GM08714 (cell line): ENCODE measurements at regions not wholly inside any gene's neighbourhood (a gene's known extent, or its start where the extent isn't known, plus 50 kb on each side); places are given as distances from the start of the nearest gene placed in this dataset.
"Not testable (repeated sequence)": the region's sequence is repeated elsewhere in the genome, so short reads cannot be mapped to it uniquely, and the experiment has no call there.

Source experiments
- H3K4me3 ChIP-seq: fragments of 200-500 bp; sonication (Bioruptor generic); 2 replicates; pipeline ENCODE4 v1.5.1; 2014; ENCODE audit warnings: mild to moderate bottlenecking, low read length, inconsistent platforms
- ZNF274 ChIP-seq: IDR thresholded peaks from 2 replicates; pipeline ENCODE4 v1.6.1; 2012; ENCODE audit warnings: mild to moderate bottlenecking, low read depth, low read length

DNA sequence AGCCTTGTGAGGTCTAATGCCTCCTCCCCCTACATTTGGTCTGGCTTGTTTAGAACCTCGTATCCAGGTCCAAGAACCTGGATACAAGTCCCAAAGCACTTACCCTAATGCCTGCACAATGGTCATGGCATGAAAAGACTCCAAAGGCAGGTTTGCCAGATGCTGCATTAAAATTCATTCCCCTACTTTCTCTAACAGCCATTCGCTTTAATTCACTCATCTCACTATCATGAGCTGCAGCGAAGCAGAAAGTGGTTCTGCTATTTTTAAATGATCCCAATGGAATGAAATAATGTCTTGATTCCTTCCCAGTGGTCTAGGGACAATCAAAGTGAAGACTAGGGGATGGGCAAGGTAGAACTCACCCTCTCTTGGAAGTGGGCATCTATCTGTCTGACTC, 72.5 kb upstream of the MAX start:
- no peak overlapping the region for H3K4me3 ChIP-seq
- TF ChIP-seq ZNF274, result no peak

DNA sequence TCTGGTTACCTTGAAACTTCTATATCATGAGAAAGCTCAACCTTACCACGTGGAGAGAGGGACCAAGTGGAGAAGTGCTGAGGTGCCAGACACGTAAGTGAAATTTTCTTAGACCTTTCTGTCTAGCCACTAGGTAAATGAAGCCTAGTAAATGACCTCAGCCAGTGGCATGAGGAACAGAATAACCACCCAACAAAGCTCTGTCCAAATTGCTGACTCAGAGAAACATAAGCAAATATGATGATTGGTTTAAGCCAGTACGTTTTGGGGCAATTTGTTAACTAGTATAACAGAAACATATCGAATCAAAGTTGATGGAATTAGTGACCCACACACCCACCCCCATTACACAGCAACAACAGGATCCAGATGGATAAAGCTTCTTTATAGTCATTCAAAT, 75.2 kb upstream of the MAX start:
- TF ChIP-seq ZNF274, result no peak
- H3K4me3 ChIP-seq, result no peak overlapping the region

DNA sequence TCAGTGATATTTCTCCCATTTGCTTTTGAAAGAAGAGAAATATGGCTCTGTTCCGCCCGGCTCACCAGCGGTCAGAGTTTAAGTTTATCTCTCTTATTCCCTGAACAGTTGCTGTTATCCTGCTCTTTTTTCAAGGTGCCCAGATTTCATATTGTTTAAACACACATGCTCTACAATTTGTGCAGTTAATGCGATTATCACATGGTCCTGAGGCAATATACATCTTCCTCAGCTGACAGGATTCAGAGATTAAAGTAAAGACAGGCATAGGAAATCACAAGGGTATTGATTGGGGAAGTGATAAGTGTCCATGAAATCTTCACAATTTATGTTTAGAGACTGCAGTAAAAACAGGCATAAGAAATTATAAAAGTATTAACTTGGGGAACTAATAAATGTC, 76.9 kb upstream of the MAX start:
- H3K4me3 ChIP-seq, result not testable (repeated sequence)

DNA sequence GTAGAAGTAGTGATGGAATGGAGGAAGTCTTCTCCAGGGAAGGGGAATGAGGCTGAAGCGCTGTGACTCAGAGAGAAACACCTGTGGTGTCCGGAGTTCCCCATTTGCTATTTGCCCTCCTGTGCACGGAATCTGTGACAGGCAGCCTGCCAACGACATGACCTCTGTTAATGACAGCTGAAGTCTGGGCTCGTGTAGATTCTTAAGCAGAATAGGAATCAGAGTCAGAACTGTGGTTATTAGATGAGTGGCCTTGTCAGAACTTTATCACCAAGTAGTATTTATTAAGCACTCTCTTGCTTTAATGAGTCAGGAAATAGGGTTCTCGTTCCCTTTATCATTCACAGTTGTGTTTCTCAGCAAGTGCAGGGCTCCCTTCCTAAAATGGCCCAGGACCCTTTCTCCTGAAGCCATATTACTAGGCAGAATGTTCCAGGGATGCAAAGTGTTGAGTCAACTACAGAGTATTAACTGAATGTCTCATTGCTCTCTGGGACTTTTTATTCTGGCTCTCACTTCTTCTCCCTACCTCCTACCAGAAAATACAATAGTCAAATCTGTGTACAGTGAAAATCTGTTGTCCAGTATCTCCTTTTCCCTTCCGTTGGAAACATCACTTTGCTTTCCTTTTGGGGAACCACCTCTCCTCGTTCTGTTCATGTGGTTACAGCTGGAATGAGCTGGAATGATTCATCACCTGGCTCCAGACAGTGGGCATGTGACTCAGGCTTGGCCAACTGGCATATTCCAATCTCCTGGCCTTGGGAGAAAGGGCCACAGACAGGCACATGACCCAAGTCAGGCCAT, 77.8 kb upstream of the MAX start:
- H3K4me3 ChIP-seq, result no peak overlapping the region; the same call in 1 of the 2 replicates
- no peak for TF ChIP-seq ZNF274

DNA sequence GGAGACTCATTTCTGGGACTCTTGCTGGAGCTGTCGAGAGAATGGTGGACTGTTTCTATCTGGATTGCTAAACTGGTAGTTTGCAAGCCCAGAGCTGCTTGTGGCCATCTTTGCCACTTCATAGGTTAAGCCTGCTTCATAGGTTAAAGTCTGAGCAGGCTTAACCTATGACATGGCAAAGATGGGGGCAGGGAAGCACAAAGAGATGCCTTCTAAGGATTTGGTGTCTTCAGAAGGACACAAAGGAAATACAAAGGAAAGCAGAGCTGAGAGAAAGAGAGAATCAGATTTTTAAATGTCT, 78.4 kb upstream of the MAX start:
- no peak for TF ChIP-seq ZNF274
- no peak overlapping the region; the same call in 1 of the 2 replicates for H3K4me3 ChIP-seq

DNA sequence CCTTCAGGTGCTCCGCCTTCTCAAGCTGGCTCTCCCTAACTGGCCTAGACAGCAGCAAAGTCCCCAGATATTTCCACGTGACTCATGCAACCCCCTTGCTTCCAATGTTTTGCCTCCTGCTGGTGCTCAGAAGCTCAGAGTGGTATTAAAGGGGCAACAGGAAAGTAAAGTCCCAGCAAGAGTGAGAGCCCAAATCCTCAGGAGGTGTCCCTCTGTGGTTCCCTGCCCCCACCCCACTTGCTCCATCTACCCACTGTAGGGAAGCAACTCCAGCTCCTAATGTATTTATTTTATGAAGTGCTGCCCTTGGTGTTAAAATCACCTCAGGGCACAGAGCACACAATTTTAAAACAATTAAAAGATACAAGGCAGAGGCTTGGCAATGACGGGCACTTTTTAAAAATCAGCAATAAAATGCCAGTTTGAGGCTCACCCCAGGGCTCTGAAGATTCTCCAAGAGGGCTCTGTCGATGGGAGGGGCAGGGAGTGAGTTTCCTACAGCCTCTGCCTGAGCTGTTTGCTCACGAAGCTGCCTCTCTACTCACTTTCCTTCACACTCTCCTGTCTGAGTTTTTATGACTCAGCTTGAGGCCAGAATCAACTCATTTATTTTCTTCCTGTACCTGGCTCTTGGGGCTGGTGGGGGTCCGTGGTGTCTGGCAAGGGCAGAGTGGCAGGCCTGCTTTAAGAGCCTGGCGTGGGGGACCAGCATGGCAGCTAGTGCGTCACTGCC, 81.9 kb upstream of the MAX start:
- TF ChIP-seq ZNF274, result no peak
- H3K4me3 ChIP-seq, result no peak overlapping the region

DNA sequence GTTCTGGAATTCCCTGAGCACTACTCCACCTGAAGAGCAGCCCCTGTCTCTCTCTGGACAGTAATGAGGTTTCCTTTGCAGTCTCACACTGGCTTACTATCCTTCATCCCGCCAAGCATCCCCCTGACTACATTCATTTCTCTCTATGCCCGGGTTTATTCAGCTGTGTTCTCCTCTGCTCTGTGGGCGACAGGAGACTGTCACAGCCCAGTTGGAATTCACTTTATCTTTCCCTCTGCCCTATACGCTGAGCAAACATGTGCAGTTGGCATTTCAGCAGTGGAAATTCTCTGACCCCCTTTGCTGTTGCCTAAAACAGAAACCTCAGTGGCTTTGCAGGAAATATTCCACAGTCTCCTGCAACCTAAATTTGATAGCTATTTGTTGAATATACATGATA, 83.5 kb upstream of the MAX start:
- no peak overlapping the region for H3K4me3 ChIP-seq
- TF ChIP-seq ZNF274, result no peak

DNA sequence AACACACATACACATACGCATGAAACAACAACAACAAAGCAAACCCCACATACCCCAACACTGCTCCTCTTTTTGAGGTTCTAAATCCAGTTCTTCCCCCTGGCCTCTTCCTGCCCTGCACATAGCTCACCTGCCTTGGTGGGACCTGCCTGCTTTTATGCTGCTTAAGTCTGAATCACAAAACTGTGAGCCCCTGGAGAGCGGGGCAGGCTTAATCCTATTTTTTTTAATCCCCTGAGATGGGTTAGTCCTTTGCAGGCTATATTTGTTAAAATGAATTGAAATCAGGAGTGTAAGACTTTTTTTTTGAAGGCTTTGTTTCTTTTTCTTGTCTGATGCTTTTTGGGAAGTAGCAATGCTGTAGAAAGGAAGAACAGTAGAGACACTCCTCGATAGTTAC, 84.6 kb upstream of the MAX start:
- no peak overlapping the region for H3K4me3 ChIP-seq
- TF ChIP-seq ZNF274, result no peak

DNA sequence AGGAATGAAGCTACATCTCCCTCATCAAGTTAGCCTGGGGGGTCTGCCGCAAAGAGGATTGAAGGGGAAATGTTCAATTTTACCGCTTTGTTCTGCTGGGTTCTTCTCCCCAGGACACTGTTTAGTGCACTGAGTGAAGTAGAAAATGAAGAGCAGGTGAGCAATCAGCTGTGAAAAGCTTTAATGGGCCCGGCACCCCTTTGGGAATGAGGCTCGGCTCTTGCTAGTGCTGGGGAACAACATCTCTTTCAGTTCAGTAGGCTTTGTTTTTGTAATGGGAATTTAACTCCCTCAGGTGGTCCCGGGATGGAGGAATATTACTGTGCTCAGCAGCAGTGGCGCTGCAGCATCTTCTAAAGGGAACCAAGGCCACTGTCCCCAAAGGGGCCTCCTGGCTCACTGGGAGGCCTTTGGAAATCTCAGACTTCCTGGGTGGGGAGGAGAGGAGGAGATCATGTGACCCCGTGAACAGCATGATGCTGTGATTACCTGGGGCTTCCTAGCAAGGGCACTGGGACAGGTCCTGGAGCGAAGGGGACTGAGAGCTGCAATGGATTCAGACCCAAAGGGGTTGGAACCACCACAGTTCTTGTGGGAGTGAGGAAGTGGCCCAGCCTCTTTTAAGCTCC, 85.2 kb upstream of the MAX start:
- TF ChIP-seq ZNF274, result no peak
- no peak overlapping the region for H3K4me3 ChIP-seq

DNA sequence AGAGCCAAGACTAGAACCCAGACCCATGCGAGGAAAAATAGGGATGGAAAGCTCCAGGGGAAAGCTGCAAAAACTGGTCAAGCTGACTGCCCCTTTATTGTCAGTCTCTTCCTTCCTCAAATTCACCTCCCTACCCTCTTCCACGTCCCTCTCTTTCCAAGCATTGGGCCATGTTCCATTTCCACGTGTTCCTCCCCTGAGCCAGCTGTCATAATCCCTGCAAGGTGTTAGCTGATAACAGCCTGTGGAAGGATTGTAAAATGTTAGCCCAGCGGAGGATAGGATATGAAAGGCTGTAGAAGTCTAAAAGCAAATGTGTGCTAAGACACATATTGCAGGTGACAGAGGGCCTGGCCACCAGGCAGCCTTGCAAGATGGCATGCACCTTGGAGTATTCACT, 88.0 kb upstream of the MAX start:
- TF ChIP-seq ZNF274, result no peak
- H3K4me3 ChIP-seq, result no peak overlapping the region

DNA sequence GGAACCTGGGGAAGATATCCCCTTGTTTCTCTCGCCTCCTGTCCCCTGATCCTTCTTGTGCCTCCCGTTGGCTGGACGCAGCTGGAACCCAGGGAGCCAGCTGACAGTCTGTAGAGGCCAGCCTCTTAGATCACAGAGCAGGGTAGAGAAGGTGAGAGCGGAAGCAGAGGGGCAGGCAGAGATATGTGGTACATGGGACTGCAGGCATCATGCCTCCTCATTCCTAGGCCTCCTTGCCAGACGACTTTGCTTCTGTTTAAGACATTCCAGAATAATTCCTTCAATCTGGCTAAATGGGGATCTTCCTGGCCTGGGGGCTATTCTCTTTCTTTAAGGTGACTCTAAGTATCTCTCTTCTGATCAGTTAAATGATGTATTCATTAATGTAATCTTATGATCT, 89.4 kb upstream of the MAX start:
- no peak for TF ChIP-seq ZNF274
- H3K4me3 ChIP-seq, result no peak overlapping the region

DNA sequence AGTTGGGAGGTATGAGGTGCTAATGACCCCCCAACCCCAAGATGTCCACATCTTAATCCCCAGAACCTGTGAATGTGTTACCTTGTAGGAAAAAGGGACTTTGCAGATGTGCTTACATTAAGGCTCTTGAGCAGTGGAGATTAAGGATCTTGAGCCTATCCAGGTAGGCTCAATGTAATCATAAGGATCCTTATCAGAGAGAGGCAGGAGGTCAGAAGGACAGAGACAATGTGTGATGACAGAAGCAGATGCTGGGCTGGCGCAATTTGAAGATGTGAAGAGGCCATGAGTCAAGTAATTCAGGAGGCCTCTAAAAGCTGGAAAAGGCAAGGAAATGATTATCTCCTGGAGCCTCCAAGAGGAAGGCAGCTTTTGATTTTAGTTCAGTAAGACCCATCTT, 90.4 kb upstream of the MAX start:
- no peak overlapping the region for H3K4me3 ChIP-seq
- TF ChIP-seq ZNF274, result no peak

DNA sequence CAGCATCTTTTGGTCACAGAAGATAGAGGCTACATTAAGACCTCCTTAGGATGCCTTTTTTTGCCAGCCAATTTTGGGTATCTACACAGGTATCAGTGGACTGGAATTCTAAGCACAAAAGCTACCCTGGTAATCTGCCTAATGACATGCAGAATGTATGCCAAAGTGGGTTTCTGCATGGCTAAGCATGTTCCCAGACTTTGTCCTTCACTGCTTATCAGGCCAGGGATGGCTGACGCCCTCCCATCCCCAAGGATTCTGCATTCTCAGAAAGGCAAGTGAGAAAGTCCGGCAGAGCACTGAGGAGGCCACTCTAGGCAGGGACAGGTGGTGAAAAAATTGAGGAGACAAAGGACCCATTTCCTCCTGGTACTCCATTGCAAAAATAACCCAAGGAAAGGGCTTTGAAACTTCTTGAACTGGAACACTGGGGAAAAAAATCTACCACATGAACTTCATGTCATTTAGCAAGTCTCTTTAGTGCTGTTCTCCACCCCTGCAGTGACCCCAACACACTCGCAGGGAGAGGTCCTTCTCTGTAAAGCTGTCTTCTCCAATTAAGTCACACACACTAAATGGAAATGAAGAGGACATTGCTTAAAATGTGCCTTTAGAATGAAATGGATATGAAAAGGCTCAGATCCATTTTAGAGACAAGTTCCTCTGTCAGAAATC, 91.7 kb upstream of the MAX start:
- no peak overlapping the region for H3K4me3 ChIP-seq

DNA sequence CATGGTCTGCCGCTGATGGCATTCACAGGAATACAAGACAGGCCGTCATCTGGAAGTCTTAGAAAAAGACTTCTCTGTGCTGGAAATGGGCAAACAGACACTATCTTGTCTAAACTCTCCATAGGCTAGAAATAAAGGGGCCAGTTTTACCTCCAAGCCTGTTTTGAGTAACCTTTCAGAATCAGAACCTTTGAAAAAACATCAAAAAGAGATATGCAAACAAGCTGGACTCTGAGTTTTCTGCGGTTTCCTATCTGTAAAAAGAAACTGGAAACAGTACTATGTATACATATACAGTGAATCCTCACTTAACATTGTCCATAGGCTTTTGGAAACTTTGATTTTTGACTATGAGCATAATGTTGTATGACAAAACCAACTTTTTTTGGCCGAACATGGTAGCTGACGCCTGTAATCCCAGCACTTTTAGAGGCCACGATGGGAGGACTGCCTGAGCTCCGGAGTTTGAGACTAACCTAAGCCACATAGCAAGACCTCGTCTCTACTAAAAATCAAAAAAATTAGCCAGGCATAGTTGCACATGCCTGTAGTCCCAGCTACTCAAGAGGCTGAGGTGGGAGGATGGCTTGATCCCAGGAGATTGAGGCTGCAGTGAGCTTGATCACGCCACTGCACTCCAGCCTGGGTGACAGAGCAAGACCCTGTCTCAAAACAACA, 92.9 kb upstream of the MAX start:
- H3K4me3 ChIP-seq, result no peak overlapping the region
- no peak for TF ChIP-seq ZNF274

More for the DNA sequence above, 91.7 kb upstream of the MAX start:
- TF ChIP-seq ZNF274, result no peak
